GM18907 (cell line): ENCODE measurements at regions not wholly inside any gene's neighbourhood (a gene's known extent, or its start where the extent isn't known, plus 50 kb on each side); places are given as distances from the start of the nearest gene placed in this dataset.
"Not testable (repeated sequence)": the region's sequence is repeated elsewhere in the genome, so short reads cannot be mapped to it uniquely, and the experiment has no call there.

Experiments used
- ATAC-seq: cut with Tn5 transposase; IDR thresholded peaks from one replicate; pipeline ENCODE4 v1.9.1; 2021; ENCODE audit warnings: mild to moderate bottlenecking, moderate library complexity; ENCODE audit not compliant: unreplicated experiment

- not testable (repeated sequence) for ATAC-seq
These were observed 126.6 kb downstream of the UNC93B1 start for GRCh38 chr11:67877316-67877715.

GRCh38 chr11:67873223-67873622, 130.7 kb downstream of the UNC93B1 start:
- not testable (repeated sequence) for ATAC-seq

- ATAC-seq = not testable (repeated sequence)
These were observed 132.7 kb downstream of the UNC93B1 start for GRCh38 chr11:67871168-67871567.

DNA sequence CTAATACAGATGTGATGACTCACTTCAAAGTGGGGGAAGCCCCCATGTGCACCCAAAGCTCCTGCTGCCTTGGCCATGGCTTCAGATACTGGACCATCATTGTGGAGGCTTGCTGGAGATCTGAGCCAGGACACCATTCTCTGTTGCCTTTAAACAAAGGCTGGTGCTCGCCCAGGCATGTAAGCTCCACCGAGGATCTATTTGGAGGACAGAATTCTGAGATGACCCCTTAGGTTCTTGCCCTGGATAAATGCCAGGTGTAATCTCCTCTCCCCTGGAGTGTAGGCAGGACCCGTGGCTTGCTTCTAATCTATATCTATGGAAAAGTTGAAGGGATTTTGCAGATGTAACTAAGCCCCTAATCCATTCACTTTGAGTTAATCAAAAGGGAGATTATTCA, 141.0 kb downstream of the UNC93B1 start:
- not testable (repeated sequence) for ATAC-seq

DNA sequence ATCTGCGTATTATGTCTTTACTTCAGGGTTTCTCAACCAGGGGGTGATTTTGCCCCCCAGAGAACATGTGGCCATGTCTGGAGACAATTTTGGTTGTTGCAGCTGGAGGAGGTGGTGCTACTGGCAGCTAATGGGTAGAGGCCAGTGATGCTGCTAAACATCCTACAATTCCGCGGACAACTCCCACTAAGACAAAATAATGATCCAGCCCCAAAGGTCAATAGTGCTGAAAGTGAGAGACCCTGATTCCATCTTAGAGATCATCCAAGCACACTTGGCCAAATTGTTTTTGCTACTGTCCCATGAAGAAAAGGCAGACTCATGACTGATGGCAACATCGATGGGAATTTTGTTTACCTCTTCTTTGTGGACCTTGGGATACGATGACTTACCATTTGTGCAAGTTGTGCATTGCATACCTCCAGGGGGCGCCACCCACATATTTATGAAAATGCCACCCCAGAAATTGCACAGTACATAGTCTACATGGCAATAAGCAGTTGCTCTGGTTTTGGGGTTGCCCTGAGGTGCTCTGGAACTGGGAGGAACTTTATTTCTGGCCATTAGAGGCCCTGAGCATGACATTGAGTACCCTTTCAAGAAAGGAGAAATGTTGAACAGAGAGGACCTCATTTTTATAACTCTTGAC, 144.3 kb downstream of the UNC93B1 start:
- not testable (repeated sequence) for ATAC-seq

DNA sequence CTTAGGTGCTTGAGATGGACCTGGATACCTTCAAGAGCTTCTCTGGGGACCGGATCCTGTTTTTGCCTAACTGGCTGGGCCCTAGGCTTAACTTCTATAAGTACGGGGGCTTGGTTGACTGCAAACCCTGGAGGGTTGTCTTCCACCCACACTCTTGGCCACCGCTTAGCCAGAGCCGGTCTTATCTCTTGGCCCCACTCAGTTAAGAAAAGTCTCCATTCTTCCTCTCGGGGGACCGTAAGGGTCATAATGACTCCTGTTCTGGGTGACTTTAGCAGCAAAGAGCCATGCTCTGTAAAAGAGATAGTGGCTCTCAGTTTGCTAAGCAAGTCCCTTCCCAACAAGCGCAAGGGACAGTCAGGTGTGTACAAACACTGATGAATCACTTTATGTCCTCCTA, 153.2 kb downstream of the UNC93B1 start:
- ATAC-seq = not testable (repeated sequence)

DNA sequence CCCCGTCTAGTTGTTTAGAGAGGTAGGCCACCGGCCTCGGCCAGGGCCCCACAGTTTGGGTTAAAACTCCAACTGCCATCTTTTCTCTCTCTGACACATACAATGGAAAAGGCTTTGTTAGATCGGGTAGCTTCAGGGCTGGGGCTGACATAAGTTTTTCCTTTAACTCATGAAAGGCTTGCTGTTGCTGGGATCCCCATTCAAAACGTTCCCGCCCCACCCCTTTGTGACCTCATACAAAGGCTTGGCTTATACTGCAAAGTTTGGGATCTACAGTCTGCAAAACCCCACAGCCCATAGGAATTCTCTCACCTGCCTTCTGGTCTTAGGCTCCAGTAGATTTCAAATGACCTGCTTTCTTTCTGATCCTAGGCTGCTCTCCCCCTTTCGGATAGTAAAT, 154.1 kb downstream of the UNC93B1 start:
- not testable (repeated sequence) for ATAC-seq

- not testable (repeated sequence) for ATAC-seq
These were observed 155.7 kb downstream of the UNC93B1 start for GRCh38 chr11:67847896-67848875.

- ATAC-seq = not testable (repeated sequence)
These were observed 157.6 kb downstream of the UNC93B1 start for GRCh38 chr11:67846303-67846702.

DNA sequence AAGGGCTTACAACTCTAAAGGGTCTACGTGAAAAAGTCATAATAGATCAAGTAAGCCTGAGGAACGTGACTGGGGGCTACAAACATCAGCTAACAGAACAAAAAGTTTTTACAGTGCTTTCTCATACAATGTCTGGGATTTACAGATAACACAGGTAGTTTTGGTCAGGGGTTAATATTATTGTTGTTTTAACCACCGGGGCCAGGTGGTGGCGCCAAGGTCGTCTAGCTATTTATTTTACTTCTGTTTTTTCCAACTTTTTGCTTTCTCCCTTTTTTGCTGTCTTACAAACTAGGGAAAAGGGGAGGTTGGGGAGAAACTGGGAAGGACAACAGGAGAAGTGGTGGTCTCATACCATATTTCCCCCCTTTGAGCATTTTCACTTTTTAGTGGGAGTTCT, 158.6 kb downstream of the UNC93B1 start:
- ATAC-seq = not testable (repeated sequence)

- not testable (repeated sequence) for ATAC-seq
These were observed 163.3 kb downstream of the UNC93B1 start for GRCh38 chr11:67840599-67840998.

DNA sequence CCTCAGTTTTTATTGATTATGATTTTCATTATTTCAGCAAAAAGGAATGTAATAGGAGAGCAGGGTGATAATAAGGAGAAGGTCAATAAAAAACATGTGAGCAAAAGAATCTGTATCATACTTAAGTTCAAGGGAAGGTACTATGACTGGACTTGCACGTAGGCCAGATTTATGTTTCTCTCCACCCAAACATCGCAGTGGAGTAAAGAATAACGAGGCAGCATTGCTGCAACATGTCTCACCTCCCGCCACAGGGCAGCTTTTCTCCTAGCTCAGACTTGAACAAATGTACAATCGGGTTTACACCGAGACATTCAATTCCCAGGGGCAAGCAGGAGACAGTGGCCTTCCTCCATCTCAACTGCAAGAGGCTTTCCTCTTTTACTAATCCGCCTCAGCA, 155.7 kb upstream of the ALDH3B2 start:
- not testable (repeated sequence) for ATAC-seq

DNA sequence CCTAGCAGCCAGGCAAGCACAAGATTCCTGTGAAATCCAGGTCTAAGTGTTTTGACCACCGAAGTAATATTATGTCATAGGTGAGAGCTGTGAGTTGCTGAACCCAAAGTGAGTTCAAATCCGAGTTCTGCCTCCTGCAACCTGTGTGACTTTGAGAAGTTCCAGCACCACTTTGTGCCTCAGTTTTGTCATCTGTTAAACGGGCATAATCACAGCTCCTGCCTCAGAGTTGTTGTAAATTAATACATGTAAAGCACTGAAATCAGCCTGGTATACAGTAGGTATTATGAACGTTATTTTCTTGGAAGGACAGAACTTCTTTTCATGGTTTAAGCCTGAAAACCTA, 152.5 kb upstream of the ALDH3B2 start:
- not testable (repeated sequence) for ATAC-seq

DNA sequence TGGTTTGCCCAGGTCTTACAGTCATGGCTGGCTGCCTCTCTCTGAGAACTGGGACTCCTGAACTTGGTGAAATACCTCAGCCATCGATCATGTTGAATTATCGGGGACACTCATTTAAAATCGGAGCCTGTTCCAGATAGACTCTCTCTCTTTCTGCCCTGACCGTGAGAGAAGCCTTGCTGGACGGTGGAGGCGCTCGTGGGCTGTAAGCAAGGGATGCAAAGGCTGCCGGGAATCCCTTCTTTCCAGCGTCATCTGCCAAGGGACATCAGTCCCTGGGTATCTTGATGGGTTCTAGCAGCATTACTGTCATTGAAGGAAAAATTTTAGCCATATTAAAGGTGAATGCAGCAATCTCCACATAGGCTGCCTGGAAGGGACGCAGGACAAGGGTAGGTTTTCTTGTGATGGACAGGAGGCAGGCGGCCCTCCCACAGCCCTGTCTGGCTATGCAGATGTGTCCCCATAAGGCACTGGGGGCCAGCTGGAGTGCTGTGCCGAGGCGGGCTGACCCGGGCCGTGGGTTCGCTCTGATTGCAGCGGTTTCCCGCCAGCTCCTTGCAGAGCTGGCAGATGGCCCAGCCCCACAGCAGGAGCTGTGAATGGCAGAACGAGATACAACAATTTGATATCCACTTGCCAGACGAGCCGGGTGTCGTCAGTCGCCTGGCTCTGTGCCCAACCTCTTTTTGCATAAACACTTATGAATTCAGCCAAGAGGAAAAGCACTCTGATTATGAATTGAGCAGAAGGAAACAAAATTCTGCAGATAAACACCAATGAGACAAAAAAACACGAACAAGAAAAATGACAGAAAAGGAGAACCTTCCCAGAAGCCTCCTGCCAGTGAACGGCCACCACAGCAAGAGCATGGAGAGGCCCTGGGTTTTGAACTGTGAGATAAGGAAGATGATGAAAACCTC, 151.9 kb upstream of the ALDH3B2 start:
- ATAC-seq = not testable (repeated sequence)

DNA sequence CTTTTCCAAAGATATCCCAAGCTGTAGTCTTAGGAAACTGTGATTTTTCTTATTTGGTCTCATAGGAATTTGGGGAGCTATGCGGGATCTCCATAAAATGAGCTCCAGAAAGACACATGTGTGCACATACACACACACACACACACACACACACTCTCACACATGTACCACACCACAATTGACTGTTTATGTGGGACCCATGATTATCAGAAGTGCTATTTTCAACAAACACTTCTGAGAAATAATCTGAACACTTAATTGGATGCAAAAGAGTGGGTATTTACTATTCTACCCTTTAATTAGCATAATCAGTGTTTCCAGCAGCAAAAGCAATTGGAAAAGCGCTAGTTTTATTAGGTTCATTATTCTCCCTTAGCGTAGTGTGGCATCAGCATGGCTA, 150.4 kb upstream of the ALDH3B2 start:
- ATAC-seq = not testable (repeated sequence)

DNA sequence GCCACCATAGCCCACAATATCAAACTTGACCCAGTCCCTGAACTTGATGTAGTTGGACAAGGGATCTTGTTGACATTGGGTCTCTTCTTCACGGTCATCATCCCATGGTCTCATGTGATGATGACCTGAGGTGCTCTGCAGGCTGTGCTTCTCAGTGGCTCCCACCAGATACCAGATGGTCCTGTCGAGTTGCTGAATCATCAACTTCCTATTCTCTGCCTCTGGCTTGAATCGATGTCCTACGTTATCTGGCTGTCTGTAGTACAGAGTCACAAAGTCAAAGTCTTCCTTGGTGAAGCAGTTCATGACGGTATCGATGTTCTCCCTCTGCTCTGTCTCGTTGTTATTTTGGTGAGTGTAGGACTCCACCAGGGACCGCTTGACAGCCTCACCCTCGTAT, 145.7 kb upstream of the ALDH3B2 start:
- ATAC-seq = no peak

GRCh38 chr11:67817558-67817957, 143.1 kb upstream of the ALDH3B2 start:
- not testable (repeated sequence) for ATAC-seq

GRCh38 chr11:67809301-67809700, 134.9 kb upstream of the ALDH3B2 start:
- not testable (repeated sequence) for ATAC-seq

- not testable (repeated sequence) for ATAC-seq
These were observed 133.5 kb upstream of the ALDH3B2 start for GRCh38 chr11:67807896-67808295.

DNA sequence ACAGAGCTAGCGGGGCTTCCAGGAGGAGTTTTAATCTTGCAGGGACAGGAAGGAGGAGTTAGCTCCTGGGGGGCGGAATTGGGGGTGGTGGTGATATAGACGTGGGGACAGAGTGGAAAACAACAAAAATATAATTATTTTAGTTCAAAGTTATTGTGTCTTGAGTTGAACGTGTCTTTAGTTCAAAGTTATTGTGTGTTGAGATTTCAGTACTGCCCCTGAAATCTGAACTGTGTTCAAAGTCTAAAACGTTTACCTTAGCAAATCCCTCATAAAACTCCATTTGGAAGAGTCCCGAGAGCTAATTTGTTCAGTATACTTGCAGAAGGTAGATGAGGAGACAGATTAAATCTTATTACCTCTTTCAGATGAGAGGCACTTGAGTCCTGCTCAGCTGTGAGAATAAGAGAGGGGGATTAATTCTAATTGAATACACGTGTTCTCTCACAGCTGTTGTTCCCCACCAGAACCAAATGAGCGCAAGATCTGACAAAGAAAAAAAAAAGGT, 132.4 kb upstream of the ALDH3B2 start:
- ATAC-seq = not testable (repeated sequence)

- ATAC-seq = not testable (repeated sequence)
These were observed 131.8 kb upstream of the ALDH3B2 start for GRCh38 chr11:67806183-67806582.
